HG02763 (cell line): ENCODE measurements at regions not wholly inside any gene's neighbourhood (a gene's known extent, or its start where the extent isn't known, plus 50 kb on each side); places are given as distances from the start of the nearest gene placed in this dataset.
A peak's percentile ranks its signal among the peaks of the same experiment; 100 is the strongest.

Source experiments
- ATAC-seq: cut with Tn5 transposase; IDR thresholded peaks from one replicate; pipeline ENCODE4 v1.9.1; 2021; ENCODE audit warnings: mild to moderate bottlenecking, moderate library complexity; ENCODE audit not compliant: unreplicated experiment

GRCh38 chr5:56493766-56494165 lies 260.6 kb upstream of the ANKRD55 start:
- ATAC-seq = no peak

GRCh38 chr5:56493308-56493707 lies 260.2 kb upstream of the ANKRD55 start:
- no peak for ATAC-seq

- no peak for ATAC-seq
Measured at GRCh38 chr5:56492812-56493211, 259.7 kb upstream of the ANKRD55 start.

- ATAC-seq = no peak
Measured at GRCh38 chr5:56490971-56491468, 257.9 kb upstream of the ANKRD55 start.

GRCh38 chr5:56489272-56489671 lies 256.1 kb upstream of the ANKRD55 start:
- no peak for ATAC-seq

GRCh38 chr5:56487528-56488115 lies 254.5 kb upstream of the ANKRD55 start:
- ATAC-seq = no peak

GRCh38 chr5:56482363-56482762 lies 249.2 kb upstream of the ANKRD55 start:
- no peak for ATAC-seq

GRCh38 chr5:56481428-56482357 lies 248.6 kb upstream of the ANKRD55 start:
- no peak for ATAC-seq

GRCh38 chr5:56480705-56481427 lies 247.7 kb upstream of the ANKRD55 start:
- ATAC-seq = no peak

GRCh38 chr5:56480078-56480704 lies 247.1 kb upstream of the ANKRD55 start:
- ATAC-seq = peak; percentile 39

GRCh38 chr5:56479696-56480077 lies 246.6 kb upstream of the ANKRD55 start:
- ATAC-seq = peak; percentile 34

- no peak for ATAC-seq
Measured at GRCh38 chr5:56479126-56479525, 246.0 kb upstream of the ANKRD55 start.

GRCh38 chr5:56478062-56478461 lies 244.9 kb upstream of the ANKRD55 start:
- ATAC-seq = no peak

- no peak for ATAC-seq
Measured at GRCh38 chr5:56476487-56476856, 243.3 kb upstream of the ANKRD55 start.

- no peak for ATAC-seq
Measured at GRCh38 chr5:56475689-56476486, 242.8 kb upstream of the ANKRD55 start.

GRCh38 chr5:56471707-56472106 lies 238.6 kb upstream of the ANKRD55 start:
- no peak for ATAC-seq

- ATAC-seq = no peak
Measured at GRCh38 chr5:56470007-56470406, 236.9 kb upstream of the ANKRD55 start.

GRCh38 chr5:56468277-56468676 lies 235.1 kb upstream of the ANKRD55 start:
- no peak for ATAC-seq

GRCh38 chr5:56467176-56467717 lies 234.1 kb upstream of the ANKRD55 start:
- ATAC-seq = no peak
